ENCODE measurements at regions not wholly inside any gene's neighbourhood (a gene's known extent, or its start where the extent isn't known, plus 50 kb on each side); places are given as distances from the start of the nearest gene placed in this dataset.

GRCh38 chr22:49531368-49531791 is 296.3 kb downstream of the BRD1 start:
- Histone ChIP-seq H3K9me3 (ENCODE audit: control insufficient read depth, insufficient read depth, low read depth, low read length) (no peaks in the 10 kb centered on the region), H3K4me1 (ENCODE audit: control insufficient read depth, insufficient read depth, low read length) (no peaks in the 10 kb centered on the region), H3K4me3 (ENCODE audit: low read depth, low read length) (no peak overlapping the region), H3K27ac (ENCODE audit: extremely low read depth, low read depth, low read length) (no peak overlapping the region), H3K36me3 (ENCODE audit: control insufficient read depth in 2 of 2, insufficient read depth in 1 of 2, low read length in 2 of 2) (no peaks in the 10 kb centered on the region)
- POLR2A ChIA-PET: no interaction called here
- CTCF ChIA-PET: no interaction called here
- TF ChIP-seq ZSCAN30 (tag by site-specific recombination; IDR thresholded peaks at IDR 0.05) (no peak), ATF2 (tag by site-specific recombination; IDR thresholded peaks at IDR 0.05; ENCODE audit: low read depth) (no peak), ZNF138 (tag by site-specific recombination; IDR thresholded peaks at IDR 0.05; ENCODE audit: borderline replicate concordance) (no peak), ZBTB7A (tag by site-specific recombination; IDR thresholded peaks at IDR 0.05; ENCODE audit: low read depth) (no peak), ZXDB (tag by site-specific recombination; IDR thresholded peaks at IDR 0.05) (no peak), ZNF560 (tag by site-specific recombination; IDR thresholded peaks at IDR 0.05; ENCODE audit: borderline replicate concordance) (no peak), ZNF146 (tag by site-specific recombination; IDR thresholded peaks at IDR 0.05) (no peak)

GRCh38 chr22:49530671-49531367 is 296.9 kb downstream of the BRD1 start:
- no peaks in the 10 kb centered on the region for H3K9me3 ChIP-seq (ENCODE audit: control insufficient read depth, insufficient read depth, low read depth, low read length)

GRCh38 chr22:49528420-49528720 is 299.3 kb downstream of the BRD1 start:
- CTCF ChIA-PET: interaction anchor here (0.8 kb wide), 1 partner anchor 25 kb away, joined by 3 read pairs; no protein-coding TSS in a partner anchor
- H3K36me3 ChIP-seq (ENCODE audit: control insufficient read depth in 2 of 2, insufficient read depth in 1 of 2, low read length in 2 of 2): no peaks in the 10 kb centered on the region
- POLR2A ChIA-PET: no interaction called here
- TF ChIP-seq GLI4 (tag by site-specific recombination; IDR thresholded peaks at IDR 0.05): no peak
- TF ChIP-seq ZNF274 (IDR thresholded peaks at IDR 0.05; ENCODE audit: low read length): no peak
- no peak for TF ChIP-seq ZNF274 (tag by site-specific recombination; IDR thresholded peaks at IDR 0.05; ENCODE audit: borderline replicate concordance)
- TF ChIP-seq ZNF26 (tag by site-specific recombination; IDR thresholded peaks at IDR 0.05): no peak
- TF ChIP-seq ZNF623 (tag by site-specific recombination; IDR thresholded peaks at IDR 0.05): no peak
- no peak for TF ChIP-seq ZNF658 (tag by site-specific recombination; IDR thresholded peaks at IDR 0.05)
- TF ChIP-seq ZNF660 (tag by site-specific recombination; IDR thresholded peaks at IDR 0.05): no peak
- TF ChIP-seq SCRT2 (tag by site-specific recombination; IDR thresholded peaks at IDR 0.05): no peak
- no peak for TF ChIP-seq ZNF768 (tag by site-specific recombination; IDR thresholded peaks at IDR 0.05)
- H3K27ac ChIP-seq (ENCODE audit: extremely low read depth, low read depth, low read length): no peak overlapping the region
- no peak overlapping the region for H3K4me3 ChIP-seq (ENCODE audit: low read depth, low read length)
- H3K9me3 ChIP-seq (ENCODE audit: control insufficient read depth, insufficient read depth, low read depth, low read length): no peaks in the 10 kb centered on the region
- H3K4me1 ChIP-seq (ENCODE audit: control insufficient read depth, insufficient read depth, low read length): no peaks in the 10 kb centered on the region

More at GRCh38 chr22:49530671-49531367, 296.9 kb downstream of the BRD1 start:
- CTCF ChIA-PET: no interaction called here
- Histone ChIP-seq H3K27ac (ENCODE audit: extremely low read depth, low read depth, low read length) (no peak overlapping the region), H3K4me3 (ENCODE audit: low read depth, low read length) (no peak overlapping the region), H3K36me3 (ENCODE audit: control insufficient read depth in 2 of 2, insufficient read depth in 1 of 2, low read length in 2 of 2) (no peaks in the 10 kb centered on the region), H3K4me1 (ENCODE audit: control insufficient read depth, insufficient read depth, low read length) (no peaks in the 10 kb centered on the region)
- TF ChIP-seq PATZ1 (tag by site-specific recombination; IDR thresholded peaks at IDR 0.05): no peak
- TF ChIP-seq ZNF174 (tag by site-specific recombination; IDR thresholded peaks at IDR 0.05): no peak
- TF ChIP-seq SCRT2 (tag by site-specific recombination; IDR thresholded peaks at IDR 0.05): peak; percentile 36; the same call in 1 of the 2 replicates
- TF ChIP-seq MZF1 (tag by site-specific recombination; IDR thresholded peaks at IDR 0.05; ENCODE audit: borderline replicate concordance): no peak
- no peak for TF ChIP-seq ZNF10 (tag by site-specific recombination; IDR thresholded peaks at IDR 0.05)
- POLR2A ChIA-PET: no interaction called here
